A673 (cell line): ENCODE measurements at regions not wholly inside any gene's neighbourhood (a gene's known extent, or its start where the extent isn't known, plus 50 kb on each side); places are given as distances from the start of the nearest gene placed in this dataset.

Source experiments
- CTCF ChIP-seq: fragments of 300-800, 200-600 bp; sonication (generic); conservative IDR thresholded peaks from 2 replicates; pipeline ENCODE4 v1.5.1; 2017; ENCODE audit warnings: low read depth, mild to moderate bottlenecking, antibody characterized with exemption, low read length, moderate library complexity, mixed read lengths
- EZH2 ChIP-seq: fragments of 200-600 bp; sonication (generic); IDR thresholded peaks from 2 replicates; pipeline ENCODE4 v1.6.1; 2017; ENCODE audit warnings: borderline replicate concordance, low read depth, mild to moderate bottlenecking, mixed read lengths, antibody characterized with exemption, low read length; ENCODE audit not compliant: poor library complexity, severe bottlenecking

DNA sequence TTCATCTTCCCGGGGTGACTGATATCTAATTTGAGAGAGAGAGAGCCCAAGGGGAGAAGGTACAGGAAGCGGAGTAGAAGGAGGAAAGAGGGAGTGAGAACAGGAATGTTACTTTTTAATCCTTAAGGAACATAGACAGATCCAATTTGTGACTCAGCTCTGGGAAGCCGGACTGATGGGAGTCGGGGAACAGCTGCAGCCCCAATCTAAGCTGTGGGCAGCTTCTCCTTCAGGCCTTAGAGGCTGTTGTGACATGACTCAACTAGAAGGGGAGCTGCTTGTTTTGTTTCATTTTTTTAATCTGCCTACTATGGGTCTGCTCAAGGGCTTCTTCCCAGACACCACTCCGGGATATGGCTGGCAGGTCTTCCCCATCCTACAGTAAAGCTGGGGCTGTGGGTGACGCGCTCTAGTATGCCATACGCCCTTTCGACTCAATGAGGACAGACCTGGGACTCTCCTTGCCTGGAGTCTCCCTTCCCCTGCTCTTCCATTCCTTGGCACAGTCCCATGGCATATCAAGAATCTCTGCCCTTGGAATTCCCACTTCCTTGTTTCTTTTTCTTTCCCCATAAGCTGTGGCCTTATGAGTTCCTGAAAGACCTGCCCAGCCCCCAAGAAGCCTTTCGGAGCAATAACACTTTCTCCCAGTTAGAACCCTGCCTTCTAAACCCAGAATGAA, 103.3 kb upstream of the AKIP1 start:
- TF ChIP-seq CTCF (no peak), EZH2 (no peak)
